ENCODE measurements at regions not wholly inside any gene's neighbourhood (a gene's known extent, or its start where the extent isn't known, plus 50 kb on each side); places are given as distances from the start of the nearest gene placed in this dataset.

DNA sequence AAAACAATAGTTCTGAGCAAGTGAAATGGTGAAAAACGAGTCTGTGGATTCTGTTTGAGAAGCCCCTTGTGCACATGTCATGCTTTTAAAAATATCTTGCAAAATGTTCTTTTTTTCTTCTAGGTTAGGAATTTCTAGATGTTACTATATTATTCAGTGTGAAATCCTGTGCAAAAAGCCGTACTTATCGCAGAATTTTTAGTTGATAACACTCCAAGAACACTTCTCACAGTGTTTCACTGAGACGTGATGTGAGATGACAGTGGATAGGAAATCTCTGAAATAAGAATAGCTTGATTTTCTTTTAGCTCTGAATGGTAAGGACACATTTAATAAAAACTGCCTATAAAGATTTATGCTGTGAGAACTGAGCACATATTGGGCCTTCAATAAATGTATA lies 234.5 kb downstream of the SNAPC1 start:
- Mint-ChIP-seq H3K9me3 (ENCODE audit: low read depth) (peaks cover 16% of the 10 kb centered on the region), H3K27ac (ENCODE audit: unreplicated experiment) (no peak overlapping the region), H3K27me3 (ENCODE audit: low read depth) (no peaks in the 10 kb centered on the region), H3K4me3 (ENCODE audit: unreplicated experiment) (no peak overlapping the region), H3K36me3 (ENCODE audit: low read depth) (peaks cover 10% of the 10 kb centered on the region), H3K4me1 (ENCODE audit: low read depth) (peaks cover 26% of the 10 kb centered on the region)
- DNase-seq (ENCODE audit: low spot score): no peak
- TF ChIP-seq, protein P1, sequence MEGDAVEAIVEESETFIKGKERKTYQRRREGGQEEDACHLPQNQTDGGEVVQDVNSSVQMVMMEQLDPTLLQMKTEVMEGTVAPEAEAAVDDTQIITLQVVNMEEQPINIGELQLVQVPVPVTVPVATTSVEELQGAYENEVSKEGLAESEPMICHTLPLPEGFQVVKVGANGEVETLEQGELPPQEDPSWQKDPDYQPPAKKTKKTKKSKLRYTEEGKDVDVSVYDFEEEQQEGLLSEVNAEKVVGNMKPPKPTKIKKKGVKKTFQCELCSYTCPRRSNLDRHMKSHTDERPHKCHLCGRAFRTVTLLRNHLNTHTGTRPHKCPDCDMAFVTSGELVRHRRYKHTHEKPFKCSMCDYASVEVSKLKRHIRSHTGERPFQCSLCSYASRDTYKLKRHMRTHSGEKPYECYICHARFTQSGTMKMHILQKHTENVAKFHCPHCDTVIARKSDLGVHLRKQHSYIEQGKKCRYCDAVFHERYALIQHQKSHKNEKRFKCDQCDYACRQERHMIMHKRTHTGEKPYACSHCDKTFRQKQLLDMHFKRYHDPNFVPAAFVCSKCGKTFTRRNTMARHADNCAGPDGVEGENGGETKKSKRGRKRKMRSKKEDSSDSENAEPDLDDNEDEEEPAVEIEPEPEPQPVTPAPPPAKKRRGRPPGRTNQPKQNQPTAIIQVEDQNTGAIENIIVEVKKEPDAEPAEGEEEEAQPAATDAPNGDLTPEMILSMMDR (IDR thresholded peaks at IDR 0.05): no peak

DNA sequence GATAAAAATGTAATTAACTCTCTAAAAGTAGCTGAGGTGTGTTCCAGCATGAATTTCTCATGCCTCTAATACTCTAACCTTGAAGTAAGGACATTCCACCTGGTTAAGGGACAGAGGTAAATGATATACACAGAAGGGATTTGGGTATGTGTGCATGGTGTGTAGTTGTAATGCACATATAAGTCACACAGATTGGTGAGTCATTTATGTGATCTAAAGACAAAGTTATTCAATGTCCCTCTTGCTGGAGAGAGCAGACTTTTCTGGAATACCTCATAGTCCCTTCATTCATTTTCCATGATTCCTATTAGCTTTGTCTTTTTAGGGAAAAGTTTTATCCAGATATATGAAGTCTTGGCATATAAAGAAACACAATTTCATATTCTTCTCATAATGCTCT lies 234.9 kb downstream of the SNAPC1 start:
- Mint-ChIP-seq H3K36me3 (ENCODE audit: low read depth) (peaks cover 12% of the 10 kb centered on the region), H3K4me1 (ENCODE audit: low read depth) (peaks cover 26% of the 10 kb centered on the region), H3K4me3 (ENCODE audit: unreplicated experiment) (no peak overlapping the region), H3K27me3 (ENCODE audit: low read depth) (no peaks in the 10 kb centered on the region), H3K27ac (ENCODE audit: unreplicated experiment) (no peak overlapping the region), H3K9me3 (ENCODE audit: low read depth) (peaks cover 20% of the 10 kb centered on the region)
- TF ChIP-seq, protein P1 (IDR thresholded peaks at IDR 0.05): no peak
- no peak for DNase-seq (ENCODE audit: low spot score)

DNA sequence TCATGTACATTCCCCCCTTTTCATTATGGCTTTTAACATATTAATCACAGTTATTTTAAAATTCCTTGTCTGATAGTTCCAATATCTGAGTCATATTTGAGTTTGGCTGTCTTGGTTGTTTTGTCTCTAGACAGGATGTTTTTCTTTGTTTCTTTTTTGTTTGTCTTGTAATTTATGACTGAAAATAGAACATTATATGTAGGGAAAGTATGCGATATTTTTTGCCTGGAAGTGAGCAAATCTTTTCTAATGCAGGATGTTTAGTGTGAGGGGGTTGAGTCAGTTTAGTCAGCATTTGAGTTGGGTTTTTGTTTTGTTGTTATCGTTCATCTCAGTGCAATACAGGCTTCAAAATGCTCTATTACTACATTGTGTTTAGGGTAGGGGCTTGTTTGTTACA lies 239.7 kb downstream of the SNAPC1 start:
- H3K4me1 Mint-ChIP-seq (ENCODE audit: low read depth): peaks cover 63% of the 10 kb centered on the region
- H3K9me3 Mint-ChIP-seq (ENCODE audit: low read depth): peaks cover 35% of the 10 kb centered on the region

DNA sequence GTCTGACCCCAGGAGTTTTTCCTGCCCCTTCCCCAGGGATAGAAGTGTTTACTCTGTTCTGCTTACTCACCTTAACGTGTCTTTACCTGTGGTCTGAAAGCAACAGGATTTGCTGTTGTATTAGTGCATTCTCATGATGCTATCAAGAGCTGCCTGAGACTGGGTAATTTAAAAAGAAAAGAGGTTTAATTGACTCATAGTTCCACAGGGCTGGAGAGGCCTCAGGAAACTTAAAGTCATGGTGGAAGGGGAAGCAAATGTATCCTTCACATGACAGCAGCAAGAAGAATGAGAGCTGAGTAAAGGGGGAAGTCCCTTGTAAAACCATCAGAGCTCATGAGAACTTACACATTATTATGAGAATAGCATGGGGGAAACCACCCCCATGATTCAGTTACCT lies 240.4 kb downstream of the SNAPC1 start:
- Mint-ChIP-seq H3K4me1 (ENCODE audit: low read depth) (peaks cover 62% of the 10 kb centered on the region), H3K36me3 (ENCODE audit: low read depth) (peaks cover 13% of the 10 kb centered on the region), H3K27me3 (ENCODE audit: low read depth) (no peaks in the 10 kb centered on the region), H3K9me3 (ENCODE audit: low read depth) (peaks cover 35% of the 10 kb centered on the region), H3K27ac (ENCODE audit: unreplicated experiment) (peak overlapping the region; percentile 89), H3K4me3 (ENCODE audit: unreplicated experiment) (peak overlapping the region; percentile 13)
- TF ChIP-seq, protein P1 (IDR thresholded peaks at IDR 0.05): no peak
- DNase-seq (ENCODE audit: low spot score): no peak

More for the DNA sequence above, 239.7 kb downstream of the SNAPC1 start:
- H3K27me3 Mint-ChIP-seq (ENCODE audit: low read depth): no peaks in the 10 kb centered on the region
- TF ChIP-seq, protein P1 (IDR thresholded peaks at IDR 0.05): no peak
- peaks cover 13% of the 10 kb centered on the region for H3K36me3 Mint-ChIP-seq (ENCODE audit: low read depth)
- H3K27ac Mint-ChIP-seq (ENCODE audit: unreplicated experiment): peak overlapping the region; percentile 89
- peak overlapping the region; percentile 23 for H3K4me3 Mint-ChIP-seq (ENCODE audit: unreplicated experiment)
- DNase-seq (ENCODE audit: low spot score): no peak

DNA sequence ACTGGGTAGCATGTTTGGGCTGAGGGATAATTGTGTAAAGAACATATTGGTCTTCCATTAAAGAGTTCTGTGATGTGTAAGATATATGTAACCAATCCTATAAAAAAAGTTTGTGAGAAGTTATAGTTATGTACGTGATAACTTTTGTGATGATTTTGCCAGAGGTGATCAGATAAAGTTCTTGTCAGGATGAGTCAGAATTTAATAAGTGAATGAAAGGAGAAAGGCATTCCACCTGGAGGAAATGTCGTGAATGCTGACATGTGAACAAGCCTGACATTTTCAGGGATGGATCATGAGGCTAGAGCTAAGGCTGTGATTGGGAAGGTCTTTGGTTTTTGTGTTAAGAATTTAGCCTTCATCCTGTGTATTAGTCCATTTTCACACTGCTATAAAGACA lies 241.5 kb downstream of the SNAPC1 start:
- H3K36me3 Mint-ChIP-seq (ENCODE audit: low read depth): peaks cover 13% of the 10 kb centered on the region
- H3K4me1 Mint-ChIP-seq (ENCODE audit: low read depth): peaks cover 69% of the 10 kb centered on the region
- H3K27ac Mint-ChIP-seq (ENCODE audit: unreplicated experiment): peak overlapping the region; percentile 89
- no peak overlapping the region for H3K4me3 Mint-ChIP-seq (ENCODE audit: unreplicated experiment)
- H3K9me3 Mint-ChIP-seq (ENCODE audit: low read depth): peaks cover 35% of the 10 kb centered on the region
- H3K27me3 Mint-ChIP-seq (ENCODE audit: low read depth): no peaks in the 10 kb centered on the region
- DNase-seq (ENCODE audit: low spot score): no peak
- TF ChIP-seq, protein P1 (IDR thresholded peaks at IDR 0.05): no peak

All from chondrocyte (in vitro differentiated cells).